ENCODE measurements at regions not wholly inside any gene's neighbourhood (a gene's known extent, or its start where the extent isn't known, plus 50 kb on each side); places are given as distances from the start of the nearest gene placed in this dataset.

DNA sequence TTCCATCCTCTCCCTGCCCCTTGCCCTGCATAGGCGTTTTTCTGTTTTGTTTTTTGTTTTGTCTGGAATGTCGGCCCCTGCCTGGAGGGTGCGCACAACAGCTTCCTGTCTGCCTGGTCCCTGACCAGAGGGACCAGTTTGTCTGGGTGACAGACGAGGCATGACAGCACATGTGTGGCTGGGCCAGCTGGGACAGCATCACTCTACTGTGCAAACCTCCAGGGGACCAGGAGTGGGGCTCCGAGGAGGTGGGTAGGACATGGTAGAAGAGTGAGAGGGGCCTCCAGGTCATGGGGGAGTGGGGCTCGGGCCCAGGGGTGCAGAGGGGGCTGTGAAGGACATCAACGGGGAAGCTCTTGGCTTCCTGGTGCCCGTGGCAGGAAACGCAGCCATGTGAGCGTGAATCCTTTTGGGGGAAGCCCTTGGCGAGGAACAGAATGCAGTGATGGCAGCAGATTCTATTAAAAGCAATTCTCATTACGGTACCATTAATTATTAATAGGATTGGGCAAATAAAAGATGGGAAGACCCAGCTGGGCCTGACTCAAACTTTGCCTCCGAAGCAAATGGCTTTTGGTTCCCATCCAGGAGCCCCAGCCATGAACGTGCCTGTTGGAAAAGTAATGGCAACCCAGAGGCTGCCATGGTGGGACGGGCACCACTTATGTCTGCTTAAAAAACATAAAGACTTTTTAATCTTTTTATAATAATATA is 184.4 kb upstream of the IER5L start:
- TF ChIP-seq, protein P1, sequence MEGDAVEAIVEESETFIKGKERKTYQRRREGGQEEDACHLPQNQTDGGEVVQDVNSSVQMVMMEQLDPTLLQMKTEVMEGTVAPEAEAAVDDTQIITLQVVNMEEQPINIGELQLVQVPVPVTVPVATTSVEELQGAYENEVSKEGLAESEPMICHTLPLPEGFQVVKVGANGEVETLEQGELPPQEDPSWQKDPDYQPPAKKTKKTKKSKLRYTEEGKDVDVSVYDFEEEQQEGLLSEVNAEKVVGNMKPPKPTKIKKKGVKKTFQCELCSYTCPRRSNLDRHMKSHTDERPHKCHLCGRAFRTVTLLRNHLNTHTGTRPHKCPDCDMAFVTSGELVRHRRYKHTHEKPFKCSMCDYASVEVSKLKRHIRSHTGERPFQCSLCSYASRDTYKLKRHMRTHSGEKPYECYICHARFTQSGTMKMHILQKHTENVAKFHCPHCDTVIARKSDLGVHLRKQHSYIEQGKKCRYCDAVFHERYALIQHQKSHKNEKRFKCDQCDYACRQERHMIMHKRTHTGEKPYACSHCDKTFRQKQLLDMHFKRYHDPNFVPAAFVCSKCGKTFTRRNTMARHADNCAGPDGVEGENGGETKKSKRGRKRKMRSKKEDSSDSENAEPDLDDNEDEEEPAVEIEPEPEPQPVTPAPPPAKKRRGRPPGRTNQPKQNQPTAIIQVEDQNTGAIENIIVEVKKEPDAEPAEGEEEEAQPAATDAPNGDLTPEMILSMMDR (conservative IDR thresholded peaks at IDR 0.05; ENCODE audit: low read depth, low read length), result no peak
- TF ChIP-seq EZH2 (IDR thresholded peaks at IDR 0.05; ENCODE audit: borderline replicate concordance, low read depth, low read length, poor library complexity, severe bottlenecking), result no peak
